ENCODE measurements at regions not wholly inside any gene's neighbourhood (a gene's known extent, or its start where the extent isn't known, plus 50 kb on each side); places are given as distances from the start of the nearest gene placed in this dataset.

DNA sequence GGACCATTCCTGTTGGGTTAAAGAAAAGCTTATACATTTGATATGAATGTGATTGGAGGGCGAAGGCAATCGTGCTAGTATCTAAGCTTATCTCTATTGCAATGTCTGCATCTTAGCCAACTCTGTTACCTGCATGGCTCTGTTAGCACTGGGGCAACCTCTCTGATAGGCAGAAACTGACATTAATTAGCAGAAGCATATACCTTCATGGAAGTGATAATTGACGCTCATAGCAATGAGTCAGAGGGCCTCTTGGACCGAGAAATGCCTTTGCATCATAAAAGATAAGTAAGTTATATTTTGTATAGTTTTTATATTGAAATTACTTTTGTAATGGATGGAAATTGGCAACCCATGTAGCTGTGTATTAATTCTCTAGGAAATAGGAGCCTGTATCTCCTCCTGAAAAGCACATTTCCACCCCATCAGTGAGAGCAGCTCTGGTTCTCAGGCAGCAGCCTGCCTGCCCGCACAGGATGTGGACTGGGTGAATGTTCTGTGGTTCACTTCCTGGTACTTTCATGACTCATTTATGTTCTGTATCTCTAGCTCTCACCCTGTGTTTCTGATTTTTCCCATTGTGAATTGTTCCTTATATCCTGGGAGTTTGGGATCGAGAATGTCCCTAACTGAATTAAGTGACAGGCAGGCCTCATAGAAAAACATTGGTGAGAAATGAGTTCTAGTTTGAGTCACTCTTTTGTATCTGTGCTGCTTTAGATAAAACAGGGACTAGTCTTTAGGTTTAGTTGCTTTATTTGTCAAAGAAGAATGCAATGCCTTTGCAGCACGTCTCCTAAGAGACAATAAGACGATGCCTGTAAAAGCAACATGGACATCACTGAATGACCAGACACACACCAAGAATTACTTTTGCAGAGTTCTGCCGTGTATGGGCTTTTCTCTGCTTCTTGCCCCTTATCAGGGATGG, 344.9 kb downstream of the DCDC2C start:
- Histone ChIP-seq H3K4me3 (ENCODE audit: low read depth, low read length) (no peak overlapping the region), H3K36me3 (ENCODE audit: control insufficient read depth, insufficient read depth, low read length) (no peaks in the 10 kb centered on the region), H3K27me3 (ENCODE audit: control insufficient read depth, insufficient read depth, low read length) (no peaks in the 10 kb centered on the region)
- FAIRE-seq = no peak
- peak; percentile 49 for DNase-seq (ENCODE audit: low read depth)
- TF ChIP-seq, protein P1, sequence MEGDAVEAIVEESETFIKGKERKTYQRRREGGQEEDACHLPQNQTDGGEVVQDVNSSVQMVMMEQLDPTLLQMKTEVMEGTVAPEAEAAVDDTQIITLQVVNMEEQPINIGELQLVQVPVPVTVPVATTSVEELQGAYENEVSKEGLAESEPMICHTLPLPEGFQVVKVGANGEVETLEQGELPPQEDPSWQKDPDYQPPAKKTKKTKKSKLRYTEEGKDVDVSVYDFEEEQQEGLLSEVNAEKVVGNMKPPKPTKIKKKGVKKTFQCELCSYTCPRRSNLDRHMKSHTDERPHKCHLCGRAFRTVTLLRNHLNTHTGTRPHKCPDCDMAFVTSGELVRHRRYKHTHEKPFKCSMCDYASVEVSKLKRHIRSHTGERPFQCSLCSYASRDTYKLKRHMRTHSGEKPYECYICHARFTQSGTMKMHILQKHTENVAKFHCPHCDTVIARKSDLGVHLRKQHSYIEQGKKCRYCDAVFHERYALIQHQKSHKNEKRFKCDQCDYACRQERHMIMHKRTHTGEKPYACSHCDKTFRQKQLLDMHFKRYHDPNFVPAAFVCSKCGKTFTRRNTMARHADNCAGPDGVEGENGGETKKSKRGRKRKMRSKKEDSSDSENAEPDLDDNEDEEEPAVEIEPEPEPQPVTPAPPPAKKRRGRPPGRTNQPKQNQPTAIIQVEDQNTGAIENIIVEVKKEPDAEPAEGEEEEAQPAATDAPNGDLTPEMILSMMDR (IDR thresholded peaks at IDR 0.05; ENCODE audit: insufficient read depth, low read length, severe bottlenecking) = no peak

DNA sequence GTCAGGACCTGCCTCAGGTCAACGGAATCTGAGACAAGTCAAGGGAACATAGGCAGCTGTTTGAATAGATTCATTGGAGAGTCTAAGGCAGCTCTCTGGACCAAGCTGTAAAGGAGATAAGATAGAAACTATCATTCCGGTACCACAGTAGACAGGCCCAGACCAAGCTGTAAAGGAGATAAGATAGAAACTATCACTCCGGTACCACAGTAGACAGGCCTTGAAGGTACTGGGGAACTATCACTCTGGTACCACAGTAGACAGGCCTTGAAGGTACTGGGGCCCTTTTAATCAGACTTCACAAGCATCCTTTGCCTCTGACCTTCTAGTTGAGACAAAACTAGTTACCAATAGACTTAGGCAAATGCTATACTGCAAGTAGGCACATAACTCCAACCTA, 346.1 kb downstream of the DCDC2C start:
- Histone ChIP-seq H3K36me3 (ENCODE audit: control insufficient read depth, insufficient read depth, low read length) (no peaks in the 10 kb centered on the region), H3K27me3 (ENCODE audit: control insufficient read depth, insufficient read depth, low read length) (no peaks in the 10 kb centered on the region), H3K4me3 (ENCODE audit: low read depth, low read length) (no peak overlapping the region)
- TF ChIP-seq, protein P1 (IDR thresholded peaks at IDR 0.05; ENCODE audit: insufficient read depth, low read length, severe bottlenecking) = no peak
- FAIRE-seq (no peak), DNase-seq (ENCODE audit: low read depth) (no peak)

DNA sequence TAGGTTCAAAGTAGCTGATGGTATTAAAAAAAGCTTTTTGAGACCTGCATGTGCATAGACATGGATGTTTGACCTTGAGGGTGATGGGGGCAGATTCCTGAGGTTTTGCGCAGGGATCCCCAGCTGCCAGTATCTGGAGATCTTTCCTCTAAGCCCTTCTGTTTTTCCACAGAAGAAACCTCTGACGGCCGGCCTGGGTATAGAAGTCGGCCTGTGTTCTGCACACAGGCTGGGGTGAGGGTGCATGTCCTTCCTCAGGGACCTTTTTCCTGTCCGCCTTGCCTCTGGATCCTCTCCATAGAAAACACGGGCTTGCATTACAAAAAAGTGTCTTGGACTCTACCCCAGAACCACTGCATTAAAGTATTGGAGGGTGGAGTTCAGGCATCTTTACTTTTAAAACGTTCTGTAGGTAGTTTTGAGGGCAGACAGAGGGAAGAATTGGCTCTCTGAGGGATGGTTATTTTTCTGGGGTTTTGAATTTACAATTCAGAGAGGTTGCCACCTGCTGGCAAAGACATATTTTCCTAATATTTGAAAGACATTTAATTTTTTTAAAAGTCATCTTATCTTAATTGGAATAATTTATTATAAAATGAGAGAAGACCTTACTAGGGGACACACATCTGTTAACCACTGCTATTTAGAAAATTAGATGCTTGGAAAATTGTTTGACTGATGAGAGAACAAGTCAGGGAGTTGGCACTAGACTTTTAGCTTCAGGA, 350.6 kb downstream of the DCDC2C start:
- Histone ChIP-seq H3K27me3 (ENCODE audit: control insufficient read depth, insufficient read depth, low read length) (no peaks in the 10 kb centered on the region), H3K36me3 (ENCODE audit: control insufficient read depth, insufficient read depth, low read length) (no peaks in the 10 kb centered on the region), H3K4me3 (ENCODE audit: low read depth, low read length) (no peak overlapping the region)
- TF ChIP-seq, protein P1 (IDR thresholded peaks at IDR 0.05; ENCODE audit: insufficient read depth, low read length, severe bottlenecking) = no peak
- FAIRE-seq (no peak), DNase-seq (ENCODE audit: low read depth) (no peak)

DNA sequence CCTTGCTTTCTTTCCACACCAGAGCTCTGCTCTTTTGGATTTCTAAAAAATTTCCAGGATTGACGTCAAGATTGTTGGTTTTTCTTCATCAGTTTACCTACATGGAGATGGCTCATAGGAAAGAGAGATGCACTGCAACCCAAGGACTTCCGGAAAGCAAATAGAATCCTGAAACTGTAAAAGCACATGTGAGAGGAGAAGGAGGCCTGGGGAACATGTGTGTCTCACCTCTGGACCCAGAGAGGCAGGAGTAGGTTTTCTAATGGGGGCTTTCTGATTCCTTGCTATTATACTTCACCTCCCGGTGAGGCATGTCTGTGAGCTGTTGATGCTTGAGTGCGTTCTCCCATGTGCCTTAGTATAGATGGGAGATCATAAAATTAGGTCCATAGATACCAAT, 362.8 kb downstream of the DCDC2C start:
- DNase-seq (ENCODE audit: low read depth) = no peak
- Histone ChIP-seq H3K27me3 (ENCODE audit: control insufficient read depth, insufficient read depth, low read length) (no peaks in the 10 kb centered on the region), H3K4me3 (ENCODE audit: low read depth, low read length) (no peak overlapping the region), H3K36me3 (ENCODE audit: control insufficient read depth, insufficient read depth, low read length) (no peaks in the 10 kb centered on the region)
- FAIRE-seq = no peak
- TF ChIP-seq, protein P1 (IDR thresholded peaks at IDR 0.05; ENCODE audit: insufficient read depth, low read length, severe bottlenecking) = no peak

DNA sequence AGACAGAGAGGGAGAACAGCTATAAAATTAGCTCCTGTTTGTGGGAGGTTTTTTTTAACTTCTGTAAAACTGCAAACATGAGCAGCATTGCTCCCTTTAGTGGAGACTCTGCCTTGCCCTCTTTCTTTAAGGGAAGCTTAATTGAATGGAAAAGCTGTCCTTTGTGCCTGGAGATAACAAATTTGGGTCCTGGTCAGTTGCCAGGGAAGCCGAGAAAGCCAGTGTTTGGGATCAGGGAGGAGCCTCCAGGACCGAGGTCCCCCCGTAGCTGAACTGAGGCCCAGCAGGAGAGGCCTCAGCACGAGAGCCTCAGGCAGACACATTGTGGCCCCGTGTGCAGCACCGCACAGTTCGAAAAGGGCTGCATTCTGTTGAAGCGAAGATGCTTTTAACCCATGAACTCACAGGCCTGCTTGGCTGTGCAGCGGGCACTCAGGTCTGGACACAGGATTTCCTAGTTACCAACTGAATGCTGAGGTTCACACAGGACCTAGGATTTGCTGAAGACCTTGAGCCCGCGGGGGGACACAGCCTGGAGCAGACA, 369.7 kb downstream of the DCDC2C start:
- Histone ChIP-seq H3K36me3 (ENCODE audit: control insufficient read depth, insufficient read depth, low read length) (no peaks in the 10 kb centered on the region), H3K4me3 (ENCODE audit: low read depth, low read length) (no peak overlapping the region), H3K27me3 (ENCODE audit: control insufficient read depth, insufficient read depth, low read length) (no peaks in the 10 kb centered on the region)
- no peak for FAIRE-seq
- TF ChIP-seq, protein P1 (IDR thresholded peaks at IDR 0.05; ENCODE audit: insufficient read depth, low read length, severe bottlenecking) = no peak
- DNase-seq (ENCODE audit: low read depth) = no peak
